Hepatocyte (in vitro differentiated cells): ENCODE measurements at regions not wholly inside any gene's neighbourhood (a gene's known extent, or its start where the extent isn't known, plus 50 kb on each side); places are given as distances from the start of the nearest gene placed in this dataset.

Experiments
- DNase-seq: peaks from one replicate; pipeline ENCODE4 v3.0.0-alpha.2; 2016; ENCODE audit warnings: low spot score
- H2AFZ ChIP-seq: fragments of 200-600 bp; sonication (generic); 2 replicates; pipeline ENCODE4 v1.6.0; 2016; ENCODE audit warnings: antibody characterized with exemption, mild to moderate bottlenecking
- H3K27ac ChIP-seq: fragments of 200-600 bp; sonication (generic); 2 replicates; pipeline ENCODE4 v1.5.1; 2016; ENCODE audit warnings: mild to moderate bottlenecking
- H3K27me3 ChIP-seq: fragments of 200-600 bp; sonication (generic); 2 replicates; pipeline ENCODE4 v1.6.1; 2016
- H3K36me3 ChIP-seq: fragments of 200-600 bp; sonication (generic); replicated peaks from 2 replicates; pipeline ENCODE4 v1.5.1; 2016; ENCODE audit warnings: low read depth; ENCODE audit not compliant: insufficient read depth
- H3K4me1 ChIP-seq: fragments of 200-600 bp; sonication (generic); 2 replicates; pipeline ENCODE4 v1.5.1; 2016; ENCODE audit warnings: mild to moderate bottlenecking, moderate library complexity; ENCODE audit not compliant: insufficient read depth
- H3K4me2 ChIP-seq: fragments of 200-600 bp; sonication (generic); 2 replicates; pipeline ENCODE4 v1.6.0; 2016
- H3K4me3 ChIP-seq: fragments of 200-600 bp; sonication (generic); 2 replicates; pipeline ENCODE4 v1.5.1; 2016; ENCODE audit warnings: mild to moderate bottlenecking
- H3K79me2 ChIP-seq: fragments of 200-600 bp; sonication (generic); 2 replicates; pipeline ENCODE4 v1.6.0; 2017; ENCODE audit warnings: mild to moderate bottlenecking
- H3K9me2 ChIP-seq: fragments of 200-600 bp; sonication (generic); replicated peaks from 2 replicates; pipeline ENCODE4 v1.6.0; 2017; ENCODE audit warnings: mild to moderate bottlenecking; ENCODE audit not compliant: insufficient read depth
- H3K9me3 ChIP-seq: fragments of 200-600 bp; sonication (generic); 2 replicates; pipeline ENCODE4 v1.5.1; 2016; ENCODE audit warnings: low read depth, mild to moderate bottlenecking
- H4K20me1 ChIP-seq: fragments of 200-600 bp; sonication (generic); 2 replicates; pipeline ENCODE4 v1.6.0; 2016; ENCODE audit warnings: mild to moderate bottlenecking; ENCODE audit not compliant: insufficient read depth, poor library complexity, severe bottlenecking
- CTCF ChIP-seq: fragments of 200-600 bp; sonication (generic); IDR thresholded peaks from 2 replicates; pipeline ENCODE4 v1.5.1; 2016; ENCODE audit warnings: antibody characterized with exemption, mild to moderate bottlenecking; ENCODE audit not compliant: poor library complexity
- EZH2 ChIP-seq: fragments of 200-600 bp; sonication (generic); IDR thresholded peaks from 2 replicates; pipeline ENCODE4 v1.6.1; 2016; ENCODE audit warnings: antibody characterized with exemption, mild to moderate bottlenecking, borderline replicate concordance
- EZH2phosphoT487 ChIP-seq: fragments of 200-600 bp; sonication (generic); IDR thresholded peaks from one replicate; pipeline ENCODE4 v1.6.1; 2018; ENCODE audit warnings: antibody characterized with exemption, mild to moderate bottlenecking, low read depth, moderate library complexity; ENCODE audit not compliant: unreplicated experiment, severe bottlenecking
- WGBS: methylation state at CpG from one replicate; pipeline ENCODE4 v1.1.6; 2016; ENCODE audit warnings: low lambda C conversion rate; ENCODE audit errors: missing lambda C conversion rate; 5-methylcytosine and 5-hydroxymethylcytosine counted together

GRCh38 chrX:148385471-148385870 lies 114.9 kb upstream of the AFF2 start:
- 88% methylated on average over 2 of the region's 2 CpGs for WGBS

DNA sequence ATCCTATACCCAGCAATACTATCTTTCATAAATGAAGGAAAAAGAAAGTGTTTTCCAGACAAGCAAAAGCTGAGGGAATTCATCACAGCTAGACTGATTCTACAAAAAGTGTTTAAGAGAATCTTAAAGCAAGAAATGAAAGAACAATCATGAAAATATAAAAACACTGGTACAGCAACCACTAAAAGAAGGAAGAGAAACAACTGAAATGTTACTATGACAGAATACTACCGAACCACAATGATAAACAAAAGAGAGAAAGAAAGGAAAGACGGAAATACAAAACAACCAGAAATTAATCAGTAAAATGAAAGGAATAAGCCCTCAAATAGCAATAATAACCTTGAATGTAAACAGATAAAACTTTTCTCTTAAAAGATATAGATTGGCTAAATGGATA lies 110.8 kb upstream of the AFF2 start:
- no peak overlapping the region for H3K27ac ChIP-seq
- WGBS: 82% methylated on average over 2 of the region's 2 CpGs
- no peaks in the 10 kb centered on the region for H3K36me3 ChIP-seq
- H3K27me3 ChIP-seq: no peaks in the 10 kb centered on the region
- no peak for DNase-seq
- no peaks in the 10 kb centered on the region for H3K4me1 ChIP-seq
- H2AFZ ChIP-seq: no peak overlapping the region
- no peak overlapping the region for H3K4me2 ChIP-seq
- H3K9me2 ChIP-seq: no peaks in the 10 kb centered on the region
- no peaks in the 10 kb centered on the region for H4K20me1 ChIP-seq
- no peaks in the 10 kb centered on the region for H3K9me3 ChIP-seq
- no peaks in the 10 kb centered on the region for H3K79me2 ChIP-seq
- no peak for TF ChIP-seq EZH2
- TF ChIP-seq CTCF: no peak
- no peak for TF ChIP-seq EZH2phosphoT487
- no peak overlapping the region for H3K4me3 ChIP-seq

More at GRCh38 chrX:148385471-148385870, 114.9 kb upstream of the AFF2 start:
- no peak for DNase-seq
- Histone ChIP-seq H3K4me2 (no peak overlapping the region), H3K79me2 (no peaks in the 10 kb centered on the region), H3K4me1 (no peaks in the 10 kb centered on the region), H3K9me2 (no peaks in the 10 kb centered on the region), H3K27me3 (no peaks in the 10 kb centered on the region), H3K36me3 (no peaks in the 10 kb centered on the region), H2AFZ (no peak overlapping the region), H3K9me3 (no peaks in the 10 kb centered on the region), H4K20me1 (no peaks in the 10 kb centered on the region), H3K27ac (no peak overlapping the region), H3K4me3 (no peak overlapping the region)
- no peak for TF ChIP-seq CTCF
- no peak for TF ChIP-seq EZH2
- no peak for TF ChIP-seq EZH2phosphoT487

DNA sequence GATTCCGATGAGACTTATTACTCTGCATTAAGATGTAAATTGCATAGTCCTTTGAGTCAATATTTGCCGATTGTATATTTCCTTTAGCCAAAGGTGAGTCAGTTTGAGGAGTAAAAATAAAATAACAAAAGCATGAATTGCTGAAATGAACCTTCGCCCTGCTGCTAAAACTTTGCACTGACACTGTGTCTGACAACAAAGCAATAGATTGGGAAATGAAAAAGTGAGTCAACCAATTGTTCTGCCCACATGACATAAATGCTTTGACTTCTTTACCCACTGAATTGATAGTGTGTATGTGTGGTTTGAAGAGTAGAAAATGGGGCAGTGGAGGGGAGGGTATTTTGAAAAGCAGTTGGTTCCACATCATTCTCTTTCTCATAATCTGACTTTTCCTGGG lies 88.4 kb upstream of the AFF2 start:
- H3K36me3 ChIP-seq: no peaks in the 10 kb centered on the region
- H2AFZ ChIP-seq: no peak overlapping the region
- WGBS: 57% methylated on average over 3 of the region's 3 CpGs
- no peaks in the 10 kb centered on the region for H3K27me3 ChIP-seq
- no peaks in the 10 kb centered on the region for H3K4me1 ChIP-seq
- H3K4me3 ChIP-seq: no peak overlapping the region
- no peak overlapping the region for H3K27ac ChIP-seq
- H4K20me1 ChIP-seq: no peaks in the 10 kb centered on the region
- H3K9me3 ChIP-seq: no peaks in the 10 kb centered on the region
- H3K79me2 ChIP-seq: no peaks in the 10 kb centered on the region
- no peak for TF ChIP-seq EZH2phosphoT487
- TF ChIP-seq CTCF: no peak
- TF ChIP-seq EZH2: no peak
- H3K4me2 ChIP-seq: peak overlapping the region; percentile 31
- no peaks in the 10 kb centered on the region for H3K9me2 ChIP-seq
- no peak for DNase-seq

GRCh38 chrX:148416142-148416541 lies 84.3 kb upstream of the AFF2 start:
- no peaks in the 10 kb centered on the region for H3K9me2 ChIP-seq
- H4K20me1 ChIP-seq: no peaks in the 10 kb centered on the region
- no peaks in the 10 kb centered on the region for H3K9me3 ChIP-seq
- no peaks in the 10 kb centered on the region for H3K36me3 ChIP-seq
- no peaks in the 10 kb centered on the region for H3K4me1 ChIP-seq
- no peaks in the 10 kb centered on the region for H3K79me2 ChIP-seq
- H2AFZ ChIP-seq: no peak overlapping the region
- no peaks in the 10 kb centered on the region for H3K27me3 ChIP-seq
- H3K4me3 ChIP-seq: no peak overlapping the region
- WGBS: 79% methylated on average over 2 of the region's 2 CpGs
- TF ChIP-seq EZH2phosphoT487 (no peak), CTCF (no peak), EZH2 (no peak)
- DNase-seq: no peak
- H3K4me2 ChIP-seq: no peak overlapping the region
- H3K27ac ChIP-seq: no peak overlapping the region
